ENCODE measurements at regions not wholly inside any gene's neighbourhood (a gene's known extent, or its start where the extent isn't known, plus 50 kb on each side); places are given as distances from the start of the nearest gene placed in this dataset.
"Not testable (repeated sequence)": the region's sequence is repeated elsewhere in the genome, so short reads cannot be mapped to it uniquely, and the experiment has no call there.

GRCh38 chr7:46109437-46109836 is 188.4 kb upstream of the IGFBP3 start:
- no peak for TF ChIP-seq CTCF (conservative IDR thresholded peaks at IDR 0.05; ENCODE audit: low read depth)
- no peak overlapping the region for H3K27ac ChIP-seq
- ChIA-PET CTCF (no interaction called here), POLR2A (ENCODE audit: low non-redundant PET) (no interaction called here)
- DNase-seq (ENCODE audit: low spot score), result no peak

GRCh38 chr7:46108272-46108671 is 187.2 kb upstream of the IGFBP3 start:
- ChIA-PET CTCF (no interaction called here), POLR2A (ENCODE audit: low non-redundant PET) (no interaction called here)
- no peak for TF ChIP-seq CTCF (conservative IDR thresholded peaks at IDR 0.05; ENCODE audit: low read depth)
- no peak overlapping the region for H3K27ac ChIP-seq
- no peak for DNase-seq (ENCODE audit: low spot score)

GRCh38 chr7:46107610-46108217 is 186.6 kb upstream of the IGFBP3 start:
- no peak for DNase-seq (ENCODE audit: low spot score)
- H3K27ac ChIP-seq, result no peak overlapping the region
- CTCF ChIA-PET, result interaction anchor here (0.6 kb wide), 1 partner anchor 1035 kb away, joined by 4 read pairs; no protein-coding TSS in a partner anchor
- POLR2A ChIA-PET (ENCODE audit: low non-redundant PET), result no interaction called here
- TF ChIP-seq CTCF (conservative IDR thresholded peaks at IDR 0.05; ENCODE audit: low read depth), result no peak

- CTCF ChIA-PET, result no interaction called here
- POLR2A ChIA-PET (ENCODE audit: low non-redundant PET), result no interaction called here
- no peak overlapping the region for H3K27ac ChIP-seq
- DNase-seq (ENCODE audit: low spot score), result no peak
- no peak for TF ChIP-seq CTCF (conservative IDR thresholded peaks at IDR 0.05; ENCODE audit: low read depth)
These were observed 179.4 kb upstream of the IGFBP3 start for GRCh38 chr7:46100521-46100920.

GRCh38 chr7:46099076-46099475 is 178.0 kb upstream of the IGFBP3 start:
- H3K27ac ChIP-seq, result no peak overlapping the region
- POLR2A ChIA-PET (ENCODE audit: low non-redundant PET), result no interaction called here
- no peak for TF ChIP-seq CTCF (conservative IDR thresholded peaks at IDR 0.05; ENCODE audit: low read depth)
- CTCF ChIA-PET, result no interaction called here
- DNase-seq (ENCODE audit: low spot score), result no peak

- ChIA-PET POLR2A (ENCODE audit: low non-redundant PET) (no interaction called here), CTCF (no interaction called here)
- DNase-seq (ENCODE audit: low spot score), result no peak
- H3K27ac ChIP-seq, result no peak overlapping the region
- TF ChIP-seq CTCF (conservative IDR thresholded peaks at IDR 0.05; ENCODE audit: low read depth), result no peak
These were observed 170.0 kb upstream of the IGFBP3 start for GRCh38 chr7:46091071-46091470.

- CTCF ChIA-PET, result no interaction called here
- no peak overlapping the region for H3K27ac ChIP-seq
- no peak for TF ChIP-seq CTCF (conservative IDR thresholded peaks at IDR 0.05; ENCODE audit: low read depth)
- DNase-seq (ENCODE audit: low spot score), result no peak
- POLR2A ChIA-PET (ENCODE audit: low non-redundant PET), result no interaction called here
These were observed 168.2 kb upstream of the IGFBP3 start for GRCh38 chr7:46089281-46089680.

GRCh38 chr7:46088486-46088885 is 167.4 kb upstream of the IGFBP3 start:
- POLR2A ChIA-PET (ENCODE audit: low non-redundant PET); DNase-seq (ENCODE audit: low spot score); H3K27ac ChIP-seq: not testable (repeated sequence)
- CTCF ChIA-PET, result interaction anchor here (0.6 kb wide), 1 partner anchor 74 kb away, joined by 3 read pairs; no protein-coding TSS in a partner anchor

All from RWPE1 (cell line).